ENCODE measurements at regions not wholly inside any gene's neighbourhood (a gene's known extent, or its start where the extent isn't known, plus 50 kb on each side); places are given as distances from the start of the nearest gene placed in this dataset.

GRCh38 chr21:25409978-25410377 lies 197.3 kb downstream of the MRPL39 start:
- TF ChIP-seq FOXP2 (optimal IDR thresholded peaks at IDR 0.05; ENCODE audit: control extremely low read depth, extremely low read length, insufficient read depth) (no peak), POLR2AphosphoS5 (IDR thresholded peaks at IDR 0.05; ENCODE audit: borderline replicate concordance, low read depth, low read length) (no peak)
- Histone ChIP-seq H3K9ac (ENCODE audit: insufficient read length) (no peak overlapping the region), H3K4me3 (no peak overlapping the region; the same call in 1 of the 2 replicates), H3K27ac (0 out of 2 replicates have a peak overlapping the region, but pooled peaks have one; percentile 3), H3K9me3 (ENCODE audit: low read depth, low read length) (no peaks in the 10 kb centered on the region; the same call in 1 of the 2 replicates), H3K36me3 (ENCODE audit: insufficient read depth, low read length) (no peaks in the 10 kb centered on the region)
- DNase-seq (ENCODE audit: low read depth, low spot score), result peak; percentile 10

- Histone ChIP-seq H3K4me3 (no peak overlapping the region), H3K27ac (no peak overlapping the region), H3K36me3 (ENCODE audit: insufficient read depth, low read length) (no peaks in the 10 kb centered on the region), H3K9me3 (ENCODE audit: low read depth, low read length) (no peaks in the 10 kb centered on the region), H3K9ac (ENCODE audit: insufficient read length) (no peak overlapping the region)
- DNase-seq (ENCODE audit: low read depth, low spot score), result no peak
- TF ChIP-seq EZH2 (IDR thresholded peaks at IDR 0.05) (no peak), FOXP2 (optimal IDR thresholded peaks at IDR 0.05; ENCODE audit: control extremely low read depth, extremely low read length, insufficient read depth) (no peak), POLR2AphosphoS5 (IDR thresholded peaks at IDR 0.05; ENCODE audit: borderline replicate concordance, low read depth, low read length) (no peak)
Observed at GRCh38 chr21:25408666-25409065, 198.6 kb downstream of the MRPL39 start.

- H3K9ac ChIP-seq (ENCODE audit: insufficient read length), result no peak overlapping the region
- DNase-seq (ENCODE audit: low read depth, low spot score), result no peak
- H3K9me3 ChIP-seq (ENCODE audit: low read depth, low read length), result no peaks in the 10 kb centered on the region
- no peak overlapping the region for H3K27ac ChIP-seq
- H3K4me3 ChIP-seq, result no peak overlapping the region
- H3K36me3 ChIP-seq (ENCODE audit: insufficient read depth, low read length), result no peaks in the 10 kb centered on the region
- TF ChIP-seq EZH2 (IDR thresholded peaks at IDR 0.05) (no peak), POLR2AphosphoS5 (IDR thresholded peaks at IDR 0.05; ENCODE audit: borderline replicate concordance, low read depth, low read length) (no peak), FOXP2 (optimal IDR thresholded peaks at IDR 0.05; ENCODE audit: control extremely low read depth, extremely low read length, insufficient read depth) (no peak)
Observed at GRCh38 chr21:25406887-25407579, 200.2 kb downstream of the MRPL39 start.

GRCh38 chr21:25405984-25406383 lies 201.3 kb downstream of the MRPL39 start:
- Histone ChIP-seq H3K27ac (no peak overlapping the region), H3K36me3 (ENCODE audit: insufficient read depth, low read length) (no peaks in the 10 kb centered on the region), H3K9ac (ENCODE audit: insufficient read length) (no peak overlapping the region), H3K4me3 (no peak overlapping the region), H3K9me3 (ENCODE audit: low read depth, low read length) (no peaks in the 10 kb centered on the region)
- TF ChIP-seq EZH2 (IDR thresholded peaks at IDR 0.05) (no peak), FOXP2 (optimal IDR thresholded peaks at IDR 0.05; ENCODE audit: control extremely low read depth, extremely low read length, insufficient read depth) (no peak), POLR2AphosphoS5 (IDR thresholded peaks at IDR 0.05; ENCODE audit: borderline replicate concordance, low read depth, low read length) (no peak)
- DNase-seq (ENCODE audit: low read depth, low spot score), result no peak

GRCh38 chr21:25402134-25402961 lies 204.9 kb downstream of the MRPL39 start:
- no peak for TF ChIP-seq FOXP2 (optimal IDR thresholded peaks at IDR 0.05; ENCODE audit: control extremely low read depth, extremely low read length, insufficient read depth)
- no peak for TF ChIP-seq EZH2 (IDR thresholded peaks at IDR 0.05)
- no peak for TF ChIP-seq POLR2AphosphoS5 (IDR thresholded peaks at IDR 0.05; ENCODE audit: borderline replicate concordance, low read depth, low read length)
- H3K9me3 ChIP-seq (ENCODE audit: low read depth, low read length), result no peaks in the 10 kb centered on the region

GRCh38 chr21:25400427-25400826 lies 206.9 kb downstream of the MRPL39 start:
- Histone ChIP-seq H3K36me3 (ENCODE audit: insufficient read depth, low read length) (no peaks in the 10 kb centered on the region), H3K9ac (ENCODE audit: insufficient read length) (no peak overlapping the region), H3K9me3 (ENCODE audit: low read depth, low read length) (no peaks in the 10 kb centered on the region), H3K4me3 (no peak overlapping the region), H3K27ac (no peak overlapping the region)
- DNase-seq (ENCODE audit: low read depth, low spot score), result no peak
- TF ChIP-seq POLR2AphosphoS5 (IDR thresholded peaks at IDR 0.05; ENCODE audit: borderline replicate concordance, low read depth, low read length) (no peak), FOXP2 (optimal IDR thresholded peaks at IDR 0.05; ENCODE audit: control extremely low read depth, extremely low read length, insufficient read depth) (no peak), EZH2 (IDR thresholded peaks at IDR 0.05) (no peak)

More at GRCh38 chr21:25402134-25402961, 204.9 kb downstream of the MRPL39 start:
- Histone ChIP-seq H3K27ac (no peak overlapping the region), H3K36me3 (ENCODE audit: insufficient read depth, low read length) (no peaks in the 10 kb centered on the region), H3K9ac (ENCODE audit: insufficient read length) (no peak overlapping the region), H3K4me3 (no peak overlapping the region)
- DNase-seq (ENCODE audit: low read depth, low spot score), result no peak

- Histone ChIP-seq H3K4me3 (no peak overlapping the region), H3K9me3 (ENCODE audit: low read depth, low read length) (no peaks in the 10 kb centered on the region), H3K27ac (no peak overlapping the region), H3K36me3 (ENCODE audit: insufficient read depth, low read length) (no peaks in the 10 kb centered on the region), H3K9ac (ENCODE audit: insufficient read length) (no peak overlapping the region)
- DNase-seq (ENCODE audit: low read depth, low spot score), result no peak
- TF ChIP-seq EZH2 (IDR thresholded peaks at IDR 0.05) (no peak), POLR2AphosphoS5 (IDR thresholded peaks at IDR 0.05; ENCODE audit: borderline replicate concordance, low read depth, low read length) (no peak), FOXP2 (optimal IDR thresholded peaks at IDR 0.05; ENCODE audit: control extremely low read depth, extremely low read length, insufficient read depth) (no peak)
Observed at GRCh38 chr21:25398630-25399029, 208.7 kb downstream of the MRPL39 start.

- DNase-seq (ENCODE audit: low read depth, low spot score), result no peak
- no peaks in the 10 kb centered on the region for H3K36me3 ChIP-seq (ENCODE audit: insufficient read depth, low read length)
- H3K27ac ChIP-seq, result no peak overlapping the region
- TF ChIP-seq EZH2 (IDR thresholded peaks at IDR 0.05) (no peak), FOXP2 (optimal IDR thresholded peaks at IDR 0.05; ENCODE audit: control extremely low read depth, extremely low read length, insufficient read depth) (no peak), POLR2AphosphoS5 (IDR thresholded peaks at IDR 0.05; ENCODE audit: borderline replicate concordance, low read depth, low read length) (no peak)
- no peak overlapping the region for H3K9ac ChIP-seq (ENCODE audit: insufficient read length)
- H3K9me3 ChIP-seq (ENCODE audit: low read depth, low read length), result no peaks in the 10 kb centered on the region
- no peak overlapping the region for H3K4me3 ChIP-seq
Observed at GRCh38 chr21:25396135-25396711, 211.1 kb downstream of the MRPL39 start.

Measured in SK-N-MC (cell line).